ENCODE measurements at regions not wholly inside any gene's neighbourhood (a gene's known extent, or its start where the extent isn't known, plus 50 kb on each side); places are given as distances from the start of the nearest gene placed in this dataset.

- Histone ChIP-seq H3K23ac (ENCODE audit: insufficient read length, low read depth, low read length) (no peak overlapping the region), H4K20me1 (ENCODE audit: control insufficient read depth, insufficient read depth, insufficient read length) (no peaks in the 10 kb centered on the region), H2AFZ (ENCODE audit: low read length) (no peak overlapping the region), H3K18ac (ENCODE audit: insufficient read length, low read depth, low read length) (no peak overlapping the region), H2BK20ac (ENCODE audit: low read depth, low read length, poor library complexity, severe bottlenecking) (no peak overlapping the region), H3K14ac (ENCODE audit: insufficient read depth, low read length) (no peak overlapping the region), H4K91ac (ENCODE audit: insufficient read length, low read depth, low read length) (no peak overlapping the region), H3K4me1 (ENCODE audit: insufficient read depth, low read length) (no peaks in the 10 kb centered on the region), H3K79me1 (ENCODE audit: insufficient read depth, low read depth, low read length, poor library complexity, severe bottlenecking) (no peaks in the 10 kb centered on the region), H4K5ac (ENCODE audit: insufficient read length, low read depth, low read length) (no peak overlapping the region), H3K9ac (ENCODE audit: extremely low read depth, insufficient read length, low read length) (no peak overlapping the region), H3K27ac (ENCODE audit: insufficient read length, low read depth, low read length) (no peak overlapping the region), H3K4ac (ENCODE audit: low read depth, low read length) (no peak overlapping the region), H2BK12ac (ENCODE audit: insufficient read length, low read depth, low read length) (no peak overlapping the region), H3K79me2 (ENCODE audit: insufficient read depth, low read length) (no peaks in the 10 kb centered on the region), H3K9me3 (ENCODE audit: control insufficient read depth, low read depth, low read length) (no peaks in the 10 kb centered on the region), H2BK120ac (ENCODE audit: low read depth, low read length, poor library complexity, severe bottlenecking) (no peak overlapping the region), H3K4me2 (ENCODE audit: insufficient read depth, insufficient read length, low read length) (no peak overlapping the region), H2BK5ac (ENCODE audit: insufficient read length, low read length) (no peak overlapping the region), H2AK5ac (ENCODE audit: insufficient read length, low read length) (no peak overlapping the region), H3T11ph (ENCODE audit: low read length) (no peak overlapping the region), H3K56ac (ENCODE audit: insufficient read length, low read depth, low read length) (no peak overlapping the region), H4K8ac (replicated peaks; ENCODE audit: insufficient read length, low read depth, low read length) (no peak overlapping the region), H3K27me3 (ENCODE audit: insufficient read depth, low read length) (no peaks in the 10 kb centered on the region), H3K23me2 (ENCODE audit: insufficient read length, low read depth, low read length, poor library complexity, severe bottlenecking) (no peaks in the 10 kb centered on the region), H2BK15ac (ENCODE audit: low read depth, low read length) (no peak overlapping the region)
- Mint-ChIP-seq H3K4me3 (no peak overlapping the region), H3K36me3 (ENCODE audit: insufficient read depth in 1 of 3, low read depth in 3 of 3) (0 out of 7 replicates have a peak, but pooled peaks cover 0 to 4% (median 0%) of the 10 kb centered on the region in 3 experiments), H3K27me3 (ENCODE audit: low read depth) (no peaks in the 10 kb centered on the region; the same call in 1 of the 2 replicates), H3K27ac (no peak overlapping the region), H3K9me3 (peaks cover 6% of the 10 kb centered on the region in 2 experiments; a peak in 4 of 5 replicates), H3K4me1 (peaks cover 2 to 8% of the 10 kb centered on the region in 2 experiments; a peak in 3 of 4 replicates)
- TF ChIP-seq CTCF (conservative IDR thresholded peaks at IDR 0.05), result no peak
- no peak for DNase-seq
- no CpG with 5 or more reads among the region's 1 CpG for whole genome bisulfite sequencing (ENCODE audit: extremely low coverage, insufficient read length, low lambda C conversion rate)
Measured at GRCh38 chr12:127729381-127729780, 537.6 kb upstream of the TMEM132C start.

All from H9 (cell line).